ENCODE measurements at regions not wholly inside any gene's neighbourhood (a gene's known extent, or its start where the extent isn't known, plus 50 kb on each side); places are given as distances from the start of the nearest gene placed in this dataset.

GRCh38 chr3:159923956-159924355 is 64.7 kb upstream of the IL12A start:
- no peak for FAIRE-seq

DNA sequence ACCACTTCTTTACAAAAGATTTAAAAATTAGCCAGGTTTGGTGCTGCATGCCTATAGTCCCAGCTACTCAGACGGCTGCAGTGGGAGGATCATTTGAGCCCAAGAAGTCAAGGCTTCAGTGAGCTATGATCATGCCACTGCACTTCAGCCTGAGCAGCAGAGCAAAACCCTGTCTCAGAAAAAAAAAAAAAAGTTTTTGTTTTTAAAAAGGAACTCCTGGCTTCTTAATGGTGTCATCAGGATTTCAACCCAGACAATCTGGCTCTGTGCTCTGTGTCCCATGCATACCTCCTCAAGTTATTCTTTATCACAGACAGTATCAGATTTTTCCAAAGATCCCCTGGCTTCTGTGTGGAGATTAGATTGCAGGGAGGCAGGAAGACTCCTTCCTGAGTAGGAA is 64.2 kb upstream of the IL12A start:
- FAIRE-seq: no peak

DNA sequence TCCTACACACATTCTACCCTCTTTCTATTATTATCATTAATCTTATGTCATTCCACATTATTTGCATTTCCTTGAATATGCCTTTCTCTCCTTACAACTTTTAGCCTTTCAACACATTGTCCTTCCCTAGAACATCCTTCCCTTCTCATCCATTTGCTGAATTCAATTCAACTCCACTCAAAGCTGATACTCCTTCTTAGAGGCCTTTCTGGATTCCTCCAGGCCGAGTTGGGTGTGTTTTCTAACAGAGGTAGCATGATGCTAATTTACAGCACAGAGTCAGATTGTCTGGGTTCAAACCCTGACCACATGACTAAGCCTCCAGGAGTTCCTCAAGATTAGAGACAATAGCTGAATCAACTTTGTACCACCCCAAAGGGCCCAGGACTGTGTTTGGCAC is 63.4 kb upstream of the IL12A start:
- FAIRE-seq: no peak

GRCh38 chr3:159926573-159926972 is 62.1 kb upstream of the IL12A start:
- no peak for FAIRE-seq

GRCh38 chr3:159928071-159928491 is 60.6 kb upstream of the IL12A start:
- FAIRE-seq: no peak

DNA sequence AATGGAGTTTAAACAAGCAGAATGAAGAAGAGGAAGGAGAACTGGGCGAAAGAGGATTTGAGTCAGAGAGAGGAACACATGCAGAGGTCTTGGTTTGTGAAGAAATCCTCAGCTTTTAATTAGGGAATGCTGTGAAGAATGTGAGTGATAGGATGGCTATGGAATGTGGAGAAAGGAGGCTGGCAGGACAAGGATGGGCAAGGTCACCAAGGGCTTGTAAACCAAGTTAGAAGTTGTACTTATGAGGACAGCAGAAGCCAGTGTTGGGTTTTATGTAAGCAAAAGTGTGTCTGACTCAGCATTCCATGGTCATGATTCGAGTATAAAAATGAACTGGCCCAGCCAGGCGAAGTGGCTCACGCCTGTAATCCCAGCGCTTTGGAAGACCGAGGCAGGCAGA is 60.0 kb upstream of the IL12A start:
- no peak for FAIRE-seq

- no peak for FAIRE-seq
Measured at GRCh38 chr3:159929171-159930141, 59.2 kb upstream of the IL12A start.

- FAIRE-seq: no peak
Measured at GRCh38 chr3:159934216-159934615, 54.4 kb upstream of the IL12A start.

DNA sequence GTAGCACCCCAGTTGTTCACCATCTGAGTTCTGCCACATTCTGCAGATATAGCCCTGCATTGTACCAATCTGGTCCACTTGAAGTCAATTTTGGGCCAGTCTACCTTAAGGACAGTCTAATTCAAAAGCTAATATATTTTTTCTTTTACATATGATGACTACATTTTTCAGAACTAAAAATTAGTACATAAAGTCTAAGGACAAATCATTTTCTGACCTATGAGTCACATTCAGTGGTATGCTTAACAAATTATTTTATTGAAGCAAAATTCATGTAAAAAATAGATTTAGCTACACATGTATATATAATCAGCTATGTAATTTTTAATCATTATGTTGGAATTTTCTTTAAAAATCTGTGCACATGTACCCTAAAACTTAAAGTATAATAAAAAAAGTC is 52.1 kb upstream of the IL12A start:
- FAIRE-seq: no peak

DNA sequence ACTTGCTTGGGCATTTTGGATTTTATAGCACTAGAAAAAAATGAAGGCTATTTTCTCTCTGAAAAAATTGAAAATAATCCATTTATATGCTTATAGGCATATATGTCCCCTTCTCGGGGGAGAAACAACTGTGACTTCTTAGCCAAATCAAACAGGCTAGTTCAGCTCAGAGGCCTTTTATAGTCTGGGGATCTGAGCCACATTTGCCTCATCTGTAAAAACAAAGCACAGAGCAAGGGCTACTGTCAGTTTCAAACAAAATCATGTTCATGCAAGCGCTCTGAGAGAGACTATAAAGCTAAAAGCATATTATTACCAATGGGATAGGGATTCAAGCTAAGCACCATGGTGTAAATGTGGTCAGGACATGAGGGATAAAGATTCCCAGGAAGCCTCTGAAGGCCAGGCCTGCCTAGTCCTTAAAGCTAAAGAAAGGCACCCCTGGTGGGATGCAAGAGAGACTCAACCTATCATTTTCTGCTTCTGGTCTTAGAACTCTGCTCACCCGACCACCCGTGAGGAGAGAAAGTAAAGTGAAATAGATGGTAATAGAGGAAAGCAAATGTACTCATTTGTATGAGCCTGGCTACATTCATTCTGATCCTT is 51.0 kb upstream of the IL12A start:
- no peak for FAIRE-seq

DNA sequence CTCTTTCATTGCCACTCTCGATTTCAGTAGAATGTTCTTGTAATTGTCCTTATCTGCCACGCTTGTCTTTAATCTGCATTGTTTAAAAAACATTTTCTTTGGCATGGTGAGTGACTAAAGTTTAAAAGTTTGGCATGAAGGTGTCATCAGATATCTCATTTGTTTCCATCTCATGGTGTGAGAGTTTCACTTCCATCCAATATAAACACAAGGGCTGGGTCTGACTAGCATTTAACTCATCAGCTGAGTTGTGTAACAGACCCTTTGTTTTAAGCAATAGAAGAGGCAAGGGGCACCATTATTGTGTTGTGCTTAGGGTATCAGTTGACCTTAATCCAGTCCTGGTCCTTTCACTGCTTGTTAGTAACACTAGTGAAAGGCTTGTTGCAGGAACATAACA is 49.9 kb upstream of the IL12A start:
- FAIRE-seq: no peak
